H9 (cell line): ENCODE measurements at regions not wholly inside any gene's neighbourhood (a gene's known extent, or its start where the extent isn't known, plus 50 kb on each side); places are given as distances from the start of the nearest gene placed in this dataset.

Source experiments
- DNase-seq: peaks from one replicate; pipeline ENCODE4 v3.0.0-alpha.2; 2017
- H2AFZ ChIP-seq: one replicate; pipeline ENCODE4 v1.6.1; 2013; ENCODE audit warnings: mild to moderate bottlenecking, low read length, control low read depth, moderate library complexity
- H2AK5ac ChIP-seq: 2 replicates; pipeline ENCODE4 v1.6.1; 2013; ENCODE audit warnings: low read length, control low read depth, mixed read lengths; ENCODE audit not compliant: insufficient read length
- H2BK120ac ChIP-seq: one replicate; pipeline ENCODE4 v1.6.1; 2013; ENCODE audit warnings: low read depth, mild to moderate bottlenecking, low read length, control low read depth, inconsistent platforms; ENCODE audit not compliant: poor library complexity, severe bottlenecking
- H2BK12ac ChIP-seq: 2 replicates; pipeline ENCODE4 v1.6.1; 2013; ENCODE audit warnings: low read length, control low read depth, mixed read lengths, low read depth; ENCODE audit not compliant: insufficient read length
- H2BK15ac ChIP-seq: 2 replicates; pipeline ENCODE4 v1.6.1; 2013; ENCODE audit warnings: low read depth, low read length, control low read depth
- H2BK20ac ChIP-seq: one replicate; pipeline ENCODE4 v1.6.1; 2013; ENCODE audit warnings: low read depth, mild to moderate bottlenecking, low read length, control low read depth, inconsistent platforms; ENCODE audit not compliant: poor library complexity, severe bottlenecking
- H2BK5ac ChIP-seq: 2 replicates; pipeline ENCODE4 v1.6.1; 2013; ENCODE audit warnings: low read length, control low read depth, mixed read lengths; ENCODE audit not compliant: insufficient read length
- H3K14ac ChIP-seq: 2 replicates; pipeline ENCODE4 v1.6.1; 2013; ENCODE audit warnings: low read length, control low read depth; ENCODE audit not compliant: insufficient read depth
- H3K18ac ChIP-seq: 2 replicates; pipeline ENCODE4 v1.6.1; 2013; ENCODE audit warnings: low read depth, mild to moderate bottlenecking, mixed read lengths, low read length, control low read depth; ENCODE audit not compliant: insufficient read length
- H3K23ac ChIP-seq: 2 replicates; pipeline ENCODE4 v1.6.1; 2013; ENCODE audit warnings: low read length, control low read depth, mixed read lengths, low read depth; ENCODE audit not compliant: insufficient read length
- H3K23me2 ChIP-seq: 2 replicates; pipeline ENCODE4 v1.6.1; 2013; ENCODE audit warnings: low read depth, mild to moderate bottlenecking, mixed read lengths, low read length, control low read depth; ENCODE audit not compliant: insufficient read length, poor library complexity, severe bottlenecking
- H3K27ac ChIP-seq: 2 replicates; pipeline ENCODE4 v1.5.1; 2013; ENCODE audit warnings: low read length, control low read depth, mixed read lengths, low read depth; ENCODE audit not compliant: insufficient read length
- H3K27me3 ChIP-seq: 2 replicates; pipeline ENCODE4 v1.6.1; 2013; ENCODE audit warnings: low read length, control low read depth, inconsistent platforms; ENCODE audit not compliant: insufficient read depth
- H3K4ac ChIP-seq: 2 replicates; pipeline ENCODE4 v1.6.1; 2013; ENCODE audit warnings: low read depth, mild to moderate bottlenecking, control low read depth, inconsistent platforms, low read length, moderate library complexity
- H3K4me1 ChIP-seq: 2 replicates; pipeline ENCODE4 v1.6.1; 2013; ENCODE audit warnings: low read length, control low read depth, inconsistent platforms; ENCODE audit not compliant: insufficient read depth
- H3K4me2 ChIP-seq: 2 replicates; pipeline ENCODE4 v1.6.1; 2013; ENCODE audit warnings: low read length, control low read depth, mixed read lengths; ENCODE audit not compliant: insufficient read length, insufficient read depth
- H3K56ac ChIP-seq: 2 replicates; pipeline ENCODE4 v1.6.1; 2013; ENCODE audit warnings: low read depth, mild to moderate bottlenecking, mixed read lengths, low read length, control low read depth; ENCODE audit not compliant: insufficient read length
- H3K79me1 ChIP-seq: 2 replicates; pipeline ENCODE4 v1.6.1; 2013; ENCODE audit warnings: low read depth, mild to moderate bottlenecking, moderate library complexity, low read length, control low read depth, inconsistent platforms; ENCODE audit not compliant: insufficient read depth, poor library complexity, severe bottlenecking
- H3K79me2 ChIP-seq: 2 replicates; pipeline ENCODE4 v1.6.1; 2013; ENCODE audit warnings: low read length, control low read depth, inconsistent platforms; ENCODE audit not compliant: insufficient read depth
- H3K9ac ChIP-seq: 2 replicates; pipeline ENCODE4 v1.6.1; 2013; ENCODE audit warnings: low read length, control low read depth, mixed read lengths; ENCODE audit not compliant: insufficient read length; ENCODE audit errors: extremely low read depth
- H3K9me3 ChIP-seq: one replicate; pipeline ENCODE4 v1.6.1; 2013; ENCODE audit warnings: low read depth, low read length, inconsistent platforms; ENCODE audit not compliant: control insufficient read depth
- H3T11ph ChIP-seq: one replicate; pipeline ENCODE4 v1.6.1; 2013; ENCODE audit warnings: mild to moderate bottlenecking, low read length, control low read depth, inconsistent platforms
- H4K20me1 ChIP-seq: one replicate; pipeline ENCODE4 v1.6.1; 2013; ENCODE audit not compliant: control insufficient read depth, insufficient read length, insufficient read depth
- H4K5ac ChIP-seq: 2 replicates; pipeline ENCODE4 v1.6.1; 2013; ENCODE audit warnings: low read depth, mild to moderate bottlenecking, mixed read lengths, low read length, control low read depth; ENCODE audit not compliant: insufficient read length
- H4K8ac ChIP-seq: replicated peaks from 2 replicates; pipeline ENCODE4 v1.6.1; 2013; ENCODE audit warnings: low read length, control low read depth, mixed read lengths, low read depth; ENCODE audit not compliant: insufficient read length
- H4K91ac ChIP-seq: 2 replicates; pipeline ENCODE4 v1.6.1; 2013; ENCODE audit warnings: low read depth, mild to moderate bottlenecking, moderate library complexity, mixed read lengths, low read length, control low read depth; ENCODE audit not compliant: insufficient read length
- H3K27ac Mint-ChIP-seq, 3 experiments: 2 replicates in 2 of 3; 3 replicates in 1 of 3; pipeline ENCODE4 v1.8.0; 2020 to 2021; ENCODE audit warnings: mixed read lengths in 3 of 3, mild to moderate bottlenecking in 1 of 3, moderate library complexity in 1 of 3
- H3K27me3 Mint-ChIP-seq: 2 replicates; pipeline ENCODE4 v1.8.0; 2021; ENCODE audit warnings: low read depth, mild to moderate bottlenecking, moderate library complexity, mixed read lengths
- H3K36me3 Mint-ChIP-seq, 3 experiments: 2 replicates in 2 of 3; 3 replicates in 1 of 3; pipeline ENCODE4 v1.8.0; 2020 to 2021; ENCODE audit warnings: low read depth in 3 of 3, mixed read lengths in 3 of 3; ENCODE audit not compliant: insufficient read depth in 1 of 3
- H3K4me1 Mint-ChIP-seq, 2 experiments: 2 replicates each; pipeline ENCODE4 v1.8.0; 2020; ENCODE audit warnings: mixed read lengths in 2 of 2
- H3K4me3 Mint-ChIP-seq, 2 experiments: 2 replicates in 1 of 2; 3 replicates in 1 of 2; pipeline ENCODE4 v1.8.0; 2020 to 2021; ENCODE audit warnings: mild to moderate bottlenecking in 2 of 2, mixed read lengths in 2 of 2, moderate library complexity in 1 of 2
- H3K9me3 Mint-ChIP-seq, 2 experiments: 2 replicates in 1 of 2; 3 replicates in 1 of 2; pipeline ENCODE4 v1.8.0; 2020; ENCODE audit warnings: mild to moderate bottlenecking in 2 of 2, mixed read lengths in 2 of 2, moderate library complexity in 1 of 2
- CTCF ChIP-seq: fragments of 200-600 bp; sonication (generic); conservative IDR thresholded peaks from 3 replicates; pipeline ENCODE4 v1.8.0; 2021; ENCODE audit warnings: antibody characterized with exemption, mild to moderate bottlenecking
- WGBS: extraction: QIAGEN DNeasy Blood & Tissue Kit; methylation state at CpG from one replicate; pipeline ENCODE4 v1.1.7; 2013; ENCODE audit warnings: missing lambda C conversion rate, low lambda C conversion rate, mixed read lengths; ENCODE audit not compliant: insufficient read length; ENCODE audit errors: extremely low coverage; 5-methylcytosine and 5-hydroxymethylcytosine counted together

- Histone ChIP-seq H2BK15ac (no peak overlapping the region), H3K79me1 (no peaks in the 10 kb centered on the region), H2AFZ (no peak overlapping the region), H3K4me2 (no peak overlapping the region), H3K27me3 (no peaks in the 10 kb centered on the region), H3K4me1 (no peaks in the 10 kb centered on the region), H2AK5ac (no peak overlapping the region), H3K23me2 (no peaks in the 10 kb centered on the region), H4K91ac (no peak overlapping the region), H3K18ac (no peak overlapping the region), H3K14ac (no peak overlapping the region), H2BK120ac (no peak overlapping the region), H3K9ac (no peak overlapping the region), H4K8ac (no peak overlapping the region), H2BK12ac (no peak overlapping the region), H2BK5ac (no peak overlapping the region), H3T11ph (no peak overlapping the region), H2BK20ac (no peak overlapping the region), H4K20me1 (no peaks in the 10 kb centered on the region), H3K9me3 (no peaks in the 10 kb centered on the region), H3K79me2 (no peaks in the 10 kb centered on the region), H3K27ac (no peak overlapping the region), H3K56ac (no peak overlapping the region), H3K23ac (no peak overlapping the region), H3K4ac (no peak overlapping the region), H4K5ac (no peak overlapping the region)
- no peaks in the 10 kb centered on the region for H3K36me3 Mint-ChIP-seq
- WGBS = 100% methylated on average over 1 of the region's 4 CpGs
- H3K4me3 Mint-ChIP-seq = no peak overlapping the region
- H3K9me3 Mint-ChIP-seq = no peaks in the 10 kb centered on the region
- H3K4me1 Mint-ChIP-seq = peaks cover 11 to 12% of the 10 kb centered on the region in 2 experiments
- H3K27ac Mint-ChIP-seq = no peak overlapping the region
- H3K27me3 Mint-ChIP-seq = peaks cover 4% of the 10 kb centered on the region; the same call in 1 of the 2 replicates
- DNase-seq = no peak
- TF ChIP-seq CTCF = no peak
Measured at GRCh38 chr1:117782056-117782455, 147.4 kb downstream of the GDAP2 start.
